ENCODE measurements at regions not wholly inside any gene's neighbourhood (a gene's known extent, or its start where the extent isn't known, plus 50 kb on each side); places are given as distances from the start of the nearest gene placed in this dataset.

DNA sequence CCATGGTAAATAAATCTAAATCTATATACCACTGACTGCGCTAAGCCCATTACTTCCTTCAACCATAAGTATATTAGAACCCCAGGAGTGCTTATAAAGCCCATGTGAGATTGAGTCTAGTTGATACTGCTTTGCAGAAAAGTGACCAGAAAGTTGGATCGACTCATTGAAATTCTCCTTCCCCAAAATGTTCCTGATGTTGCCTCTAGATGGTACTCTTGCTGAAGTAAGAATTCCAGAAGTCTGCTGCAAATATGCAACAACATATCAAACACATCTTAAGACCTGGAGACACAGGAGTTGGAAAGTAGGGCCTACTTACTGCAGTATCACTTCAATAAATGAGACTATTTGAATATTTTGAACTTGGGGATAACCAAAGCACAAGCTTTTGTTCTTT lies 550.8 kb downstream of the IPMK start:
- TF ChIP-seq, protein P1, sequence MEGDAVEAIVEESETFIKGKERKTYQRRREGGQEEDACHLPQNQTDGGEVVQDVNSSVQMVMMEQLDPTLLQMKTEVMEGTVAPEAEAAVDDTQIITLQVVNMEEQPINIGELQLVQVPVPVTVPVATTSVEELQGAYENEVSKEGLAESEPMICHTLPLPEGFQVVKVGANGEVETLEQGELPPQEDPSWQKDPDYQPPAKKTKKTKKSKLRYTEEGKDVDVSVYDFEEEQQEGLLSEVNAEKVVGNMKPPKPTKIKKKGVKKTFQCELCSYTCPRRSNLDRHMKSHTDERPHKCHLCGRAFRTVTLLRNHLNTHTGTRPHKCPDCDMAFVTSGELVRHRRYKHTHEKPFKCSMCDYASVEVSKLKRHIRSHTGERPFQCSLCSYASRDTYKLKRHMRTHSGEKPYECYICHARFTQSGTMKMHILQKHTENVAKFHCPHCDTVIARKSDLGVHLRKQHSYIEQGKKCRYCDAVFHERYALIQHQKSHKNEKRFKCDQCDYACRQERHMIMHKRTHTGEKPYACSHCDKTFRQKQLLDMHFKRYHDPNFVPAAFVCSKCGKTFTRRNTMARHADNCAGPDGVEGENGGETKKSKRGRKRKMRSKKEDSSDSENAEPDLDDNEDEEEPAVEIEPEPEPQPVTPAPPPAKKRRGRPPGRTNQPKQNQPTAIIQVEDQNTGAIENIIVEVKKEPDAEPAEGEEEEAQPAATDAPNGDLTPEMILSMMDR (IDR thresholded peaks at IDR 0.05), result no peak
- TF ChIP-seq EP300 (IDR thresholded peaks at IDR 0.05), result no peak

All from tibial nerve (tissue), 4 donors.